SK-N-DZ (cell line): ENCODE measurements at regions not wholly inside any gene's neighbourhood (a gene's known extent, or its start where the extent isn't known, plus 50 kb on each side); places are given as distances from the start of the nearest gene placed in this dataset.
"Not testable (repeated sequence)": the region's sequence is repeated elsewhere in the genome, so short reads cannot be mapped to it uniquely, and the experiment has no call there.

Experiments
- DNase-seq: peaks from one replicate; pipeline ENCODE4 v3.0.0-alpha.2; 2015; ENCODE audit warnings: low spot score

GRCh38 chr20:24418731-24419130 is 50.7 kb upstream of the SYNDIG1 start:
- DNase-seq, result no peak

DNA sequence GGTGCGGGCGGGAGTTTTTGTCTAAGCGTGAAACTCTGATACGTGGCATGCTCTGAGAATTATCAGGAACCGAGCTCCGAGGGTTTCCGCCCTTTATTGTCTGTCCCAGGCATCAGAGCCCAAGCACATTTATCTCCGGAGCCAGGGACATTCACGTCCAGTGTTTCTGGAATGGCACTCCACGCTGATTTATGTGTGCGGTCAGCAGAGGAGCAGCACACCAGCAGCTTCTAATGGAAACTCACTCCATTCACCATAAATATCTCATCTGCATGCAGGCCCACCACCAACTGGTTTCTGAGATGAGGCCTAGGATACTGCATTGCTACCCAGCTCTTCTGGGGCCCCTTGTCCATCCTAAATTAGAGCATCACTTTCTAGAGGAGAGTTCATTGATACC is 51.9 kb upstream of the SYNDIG1 start:
- DNase-seq, result no peak

DNA sequence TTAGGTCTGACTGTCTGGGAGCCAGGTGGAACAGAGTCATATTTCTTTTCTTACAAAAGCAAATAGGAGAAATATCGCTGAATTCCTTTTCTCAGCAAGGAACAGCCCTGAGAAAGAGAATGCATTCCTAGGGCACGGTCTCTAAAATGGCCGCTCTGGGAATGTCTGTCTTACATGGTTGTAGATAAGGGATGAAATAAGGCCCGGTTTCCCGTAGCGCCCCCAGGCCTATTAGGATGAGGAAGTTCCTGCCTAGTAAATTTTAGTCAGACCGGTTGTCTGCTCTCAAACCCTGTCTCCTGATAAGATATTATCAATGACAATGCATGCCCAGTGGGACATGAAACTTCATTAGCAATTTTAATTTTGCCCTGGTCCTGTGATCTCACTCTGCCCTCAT is 54.0 kb upstream of the SYNDIG1 start:
- DNase-seq, result not testable (repeated sequence)

DNA sequence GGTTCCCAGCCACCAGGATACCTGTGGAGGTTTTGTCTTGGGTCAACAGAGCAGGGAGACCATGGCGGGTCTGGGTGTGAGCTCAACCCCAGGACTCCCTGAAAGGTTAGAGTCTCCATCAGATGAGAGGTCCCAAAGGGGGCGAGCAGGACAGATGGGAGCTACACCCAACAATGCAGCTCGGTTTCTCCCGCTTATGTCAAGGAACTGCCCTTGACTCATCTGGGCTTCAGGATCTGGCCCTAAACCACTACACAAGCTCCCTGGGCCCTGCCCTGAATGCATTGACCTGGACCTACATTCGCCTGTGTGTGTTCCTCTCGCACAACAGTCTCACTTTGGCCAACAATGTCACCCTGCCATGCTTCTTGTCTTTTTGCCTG is 57.6 kb upstream of the SYNDIG1 start:
- DNase-seq, result no peak

- no peak for DNase-seq
Measured at GRCh38 chr20:24411003-24411833, 58.2 kb upstream of the SYNDIG1 start.

DNA sequence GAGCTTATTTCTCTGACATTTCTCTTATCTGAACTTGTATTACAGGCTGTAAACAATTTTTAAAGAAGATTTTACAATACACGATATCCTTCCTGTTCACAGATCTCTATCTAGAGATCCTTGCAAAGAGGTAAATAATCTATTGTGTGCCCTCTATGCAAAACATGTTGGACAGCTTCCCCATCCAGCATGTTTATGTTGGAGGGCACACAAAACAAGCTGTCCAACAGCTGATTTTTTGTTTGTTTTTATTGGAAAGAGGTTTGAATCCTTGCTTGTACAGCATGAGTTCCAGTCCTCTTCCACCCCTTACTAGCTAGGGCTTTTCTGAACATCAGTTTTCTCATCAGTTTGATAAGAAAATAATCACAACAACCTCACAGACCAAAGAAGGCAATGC is 62.3 kb upstream of the SYNDIG1 start:
- DNase-seq, result no peak

- no peak for DNase-seq
Measured at GRCh38 chr20:24406750-24407149, 62.7 kb upstream of the SYNDIG1 start.

DNA sequence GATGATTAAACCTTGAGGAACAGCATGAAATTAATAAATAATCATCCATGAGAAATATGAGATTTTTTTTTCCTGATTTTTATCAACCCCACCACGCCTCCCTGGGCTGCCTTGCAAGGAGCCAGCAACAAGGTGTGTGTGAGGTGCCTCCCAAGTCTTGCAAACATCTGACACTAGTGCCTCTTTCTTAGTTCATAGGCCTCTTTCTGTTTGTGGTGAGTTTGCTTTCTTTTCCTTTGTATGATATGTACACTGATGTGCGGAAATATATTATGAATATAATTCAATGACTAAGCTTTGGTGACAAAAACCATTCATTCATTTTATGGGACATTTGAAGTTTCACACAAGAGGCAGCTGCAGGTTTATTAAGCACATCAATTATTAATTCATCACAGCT is 63.2 kb upstream of the SYNDIG1 start:
- DNase-seq, result no peak

DNA sequence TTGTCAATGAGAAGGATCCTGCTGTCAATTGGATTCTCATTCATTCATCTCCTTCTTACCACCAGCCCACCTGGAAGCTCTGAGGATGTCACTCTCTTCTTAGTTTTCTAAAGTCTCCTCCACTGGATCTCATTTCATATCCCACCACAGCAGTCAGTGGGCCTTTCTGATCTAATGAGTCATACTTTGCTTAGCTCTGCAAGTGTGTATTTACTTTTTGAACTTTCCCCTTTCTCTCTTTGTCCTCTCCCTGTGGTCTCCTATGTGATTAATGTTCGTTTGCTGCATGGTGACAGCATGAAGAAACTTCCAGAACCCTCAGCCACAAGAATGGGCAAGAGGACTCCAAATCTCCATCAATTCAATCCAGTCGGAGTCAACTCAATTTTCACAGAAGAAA is 63.6 kb upstream of the SYNDIG1 start:
- DNase-seq, result no peak

GRCh38 chr20:24403406-24403805 is 66.0 kb upstream of the SYNDIG1 start:
- no peak for DNase-seq

- DNase-seq, result no peak
Measured at GRCh38 chr20:24402188-24402587, 67.2 kb upstream of the SYNDIG1 start.

GRCh38 chr20:24395151-24395550 is 74.3 kb upstream of the SYNDIG1 start:
- DNase-seq, result no peak

GRCh38 chr20:24393903-24394302 is 75.5 kb upstream of the SYNDIG1 start:
- no peak for DNase-seq

DNA sequence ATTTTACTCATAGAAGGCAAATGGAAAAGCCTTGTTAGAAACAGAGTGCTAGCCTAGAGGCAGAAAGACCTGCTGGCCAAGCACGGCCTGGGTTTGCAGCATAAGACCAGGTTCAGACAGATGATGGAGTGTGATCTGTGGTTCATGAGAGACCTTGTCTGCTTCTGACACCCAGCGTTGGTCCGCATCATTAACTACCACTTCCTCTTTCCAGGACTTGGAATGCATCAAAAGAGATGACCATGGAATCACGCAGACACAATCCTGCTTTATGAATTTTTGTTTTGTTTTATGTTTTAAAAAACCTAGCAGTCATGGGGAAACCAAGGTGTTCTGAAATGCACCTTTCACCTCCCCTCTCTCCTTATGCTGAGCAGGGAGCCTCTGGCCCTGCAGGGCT is 76.8 kb upstream of the SYNDIG1 start:
- no peak for DNase-seq

DNA sequence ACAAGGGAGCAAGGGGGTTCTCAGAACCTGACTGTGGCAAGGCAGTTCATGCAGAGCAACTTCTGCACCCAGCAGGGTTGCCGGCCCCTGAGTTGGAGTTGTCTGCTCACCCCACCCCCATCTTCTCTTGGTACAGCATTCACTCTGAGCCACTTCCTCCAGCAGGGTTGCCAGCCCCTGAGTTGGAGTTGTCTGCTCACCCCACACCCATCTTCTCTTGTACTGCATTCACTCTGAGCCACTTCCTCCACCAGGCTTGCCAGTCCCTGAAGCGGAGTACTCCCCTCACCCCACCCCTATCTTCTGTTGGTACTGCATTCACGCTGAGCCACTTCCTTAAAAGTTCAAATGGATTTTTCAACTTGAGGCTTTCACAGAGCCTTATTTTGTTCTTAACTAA is 79.7 kb upstream of the SYNDIG1 start:
- no peak for DNase-seq

DNA sequence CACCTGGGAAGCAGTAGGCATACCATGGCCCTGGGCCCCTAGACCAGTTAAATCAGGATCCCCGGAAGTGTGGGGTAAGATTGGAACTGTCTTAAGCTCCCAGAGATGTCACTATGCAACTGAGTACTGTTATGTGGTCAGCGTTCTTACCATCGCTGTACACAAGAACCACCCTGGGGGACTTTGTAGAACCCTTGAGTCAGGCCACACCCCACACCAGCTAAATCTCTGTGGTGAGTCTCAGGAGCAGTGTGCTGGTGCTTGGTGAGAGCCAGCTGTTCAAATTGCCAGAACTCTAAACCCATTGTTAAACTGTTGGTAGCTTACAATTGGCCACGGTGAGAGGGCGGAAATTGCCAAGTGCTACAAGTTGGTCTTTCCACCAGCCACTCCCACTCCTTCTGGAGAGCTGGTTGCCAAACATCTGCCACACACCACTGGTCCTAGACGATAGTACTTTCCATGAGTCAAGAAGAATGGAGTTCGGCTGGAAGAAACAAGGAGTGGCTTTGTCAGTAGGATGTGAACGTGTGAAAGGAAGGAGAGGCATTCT is 80.5 kb upstream of the SYNDIG1 start:
- no peak for DNase-seq

GRCh38 chr20:24385547-24385946 is 83.9 kb upstream of the SYNDIG1 start:
- no peak for DNase-seq

GRCh38 chr20:24384865-24385264 is 84.6 kb upstream of the SYNDIG1 start:
- DNase-seq, result no peak

- DNase-seq, result peak; percentile 84
Measured at GRCh38 chr20:24382743-24383142, 86.7 kb upstream of the SYNDIG1 start.

GRCh38 chr20:24382331-24382730 is 87.1 kb upstream of the SYNDIG1 start:
- peak; percentile 47 for DNase-seq

DNA sequence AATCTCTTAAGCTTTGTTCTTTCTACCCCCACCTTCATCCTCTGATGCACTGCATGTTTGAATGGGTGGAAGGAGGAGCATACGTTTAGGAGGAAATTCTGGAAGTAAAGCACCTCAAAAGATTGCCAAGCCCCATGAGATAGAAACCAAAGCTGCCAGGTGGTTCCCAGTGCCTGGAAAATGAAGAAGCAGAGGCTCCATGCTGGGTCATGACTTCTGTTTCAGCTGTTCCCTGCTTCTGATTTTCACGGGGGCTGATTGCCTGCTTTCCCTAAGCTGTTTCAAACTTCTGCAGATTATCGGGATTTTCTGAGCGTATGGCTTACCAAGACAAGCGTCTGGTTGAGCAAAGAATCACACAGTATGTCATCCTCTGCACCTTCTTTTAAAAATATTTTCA is 87.5 kb upstream of the SYNDIG1 start:
- DNase-seq, result no peak

DNA sequence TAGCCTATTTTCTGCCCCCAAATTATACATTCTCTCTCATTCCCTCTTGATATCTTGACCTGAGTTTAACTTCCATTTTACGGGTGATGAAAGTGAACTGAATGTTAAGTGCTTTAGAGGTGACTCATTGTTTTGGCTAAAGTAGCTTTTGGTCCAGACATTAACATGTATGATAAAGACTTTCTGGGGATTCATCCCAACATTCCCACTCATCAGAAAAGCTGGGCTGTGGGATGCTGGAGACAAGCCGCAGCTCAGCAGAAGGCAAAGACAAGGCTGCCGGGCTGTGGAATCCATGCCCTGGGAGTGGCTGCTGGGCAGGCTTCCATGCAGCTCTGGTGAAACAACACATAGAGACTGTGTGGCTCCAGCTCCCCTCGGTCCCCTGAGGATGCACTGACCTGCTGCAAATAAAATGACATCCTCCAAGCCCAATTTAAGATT is 89.9 kb upstream of the SYNDIG1 start:
- no peak for DNase-seq

DNA sequence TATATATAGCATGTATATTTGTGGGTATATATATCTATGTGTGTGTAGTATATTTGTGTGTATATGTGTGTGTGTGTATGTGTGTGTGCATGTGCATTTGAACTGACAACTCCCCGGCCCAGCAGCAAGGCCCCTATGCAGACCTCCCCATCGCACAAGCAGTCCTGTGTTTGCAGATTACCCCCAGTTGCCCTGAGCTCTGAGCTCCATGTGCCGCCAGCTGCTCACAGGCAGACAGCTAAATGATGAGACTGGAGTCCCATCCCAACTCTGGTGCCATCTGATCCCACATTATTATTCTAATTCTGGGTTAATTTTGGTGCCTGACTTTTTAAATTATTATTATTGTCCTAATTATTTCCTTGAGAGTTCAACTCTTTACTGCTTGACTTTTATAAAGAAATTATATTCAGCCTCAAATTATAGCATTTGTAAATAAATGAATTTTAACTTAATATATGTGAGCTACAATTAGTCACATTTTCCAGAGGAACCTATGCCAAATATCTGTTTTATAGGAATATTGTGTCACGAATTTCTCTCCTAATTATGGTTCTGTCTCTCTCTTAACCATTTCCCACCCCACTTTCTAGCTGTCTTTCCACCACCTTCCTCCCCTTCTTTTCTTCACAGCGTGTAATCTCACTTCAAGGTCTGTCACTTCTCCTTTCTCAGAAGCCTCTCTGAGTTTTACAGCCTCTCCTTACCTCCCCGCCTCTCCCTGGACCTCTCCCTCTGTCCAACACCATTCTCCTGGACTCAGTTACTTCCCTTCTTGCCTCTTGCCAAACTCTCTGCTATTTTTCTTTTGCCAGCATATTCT is 90.6 kb upstream of the SYNDIG1 start:
- no peak for DNase-seq
